Stimulated activated CD4-positive, alpha-beta T cell treated with anti-CD3 and anti-CD28 coated beads, Interleukin-2, amount 100 ng/mL, for 48 hours (primary cell): ENCODE measurements at regions not wholly inside any gene's neighbourhood (a gene's known extent, or its start where the extent isn't known, plus 50 kb on each side); places are given as distances from the start of the nearest gene placed in this dataset.

ENCODE experiments used
- DNase-seq, 2 donors: peaks; one replicate each; pipeline ENCODE4 v3.0.0-alpha.2; 2020

- no peak for DNase-seq
Observed at GRCh38 chr3:30069056-30069455, 537.3 kb upstream of the TGFBR2 start.

- no peak for DNase-seq
Observed at GRCh38 chr3:30073040-30073439, 533.4 kb upstream of the TGFBR2 start.

GRCh38 chr3:30073622-30074021, 532.8 kb upstream of the TGFBR2 start:
- no peak for DNase-seq

- no peak for DNase-seq
Observed at GRCh38 chr3:30075514-30075913, 530.9 kb upstream of the TGFBR2 start.

GRCh38 chr3:30076899-30077298, 529.5 kb upstream of the TGFBR2 start:
- no peak for DNase-seq

- DNase-seq, result no peak
Observed at GRCh38 chr3:30077746-30078145, 528.7 kb upstream of the TGFBR2 start.

- DNase-seq, result no peak
Observed at GRCh38 chr3:30078736-30079135, 527.7 kb upstream of the TGFBR2 start.

GRCh38 chr3:30081904-30082303, 524.5 kb upstream of the TGFBR2 start:
- no peak for DNase-seq

GRCh38 chr3:30082652-30083051, 523.7 kb upstream of the TGFBR2 start:
- DNase-seq, result no peak

- no peak for DNase-seq
Observed at GRCh38 chr3:30083315-30083714, 523.1 kb upstream of the TGFBR2 start.

GRCh38 chr3:30084316-30084715, 522.1 kb upstream of the TGFBR2 start:
- no peak for DNase-seq

GRCh38 chr3:30084971-30085403, 521.4 kb upstream of the TGFBR2 start:
- DNase-seq, result no peak

GRCh38 chr3:30085486-30085885, 520.9 kb upstream of the TGFBR2 start:
- no peak for DNase-seq

- DNase-seq, result no peak
Observed at GRCh38 chr3:30091686-30092085, 514.7 kb upstream of the TGFBR2 start.

GRCh38 chr3:30097022-30097650, 509.3 kb upstream of the TGFBR2 start:
- no peak for DNase-seq

- DNase-seq, result no peak
Observed at GRCh38 chr3:30098243-30098642, 508.2 kb upstream of the TGFBR2 start.

GRCh38 chr3:30098653-30099455, 507.5 kb upstream of the TGFBR2 start:
- no peak for DNase-seq

GRCh38 chr3:30102356-30102755, 504.0 kb upstream of the TGFBR2 start:
- DNase-seq, result no peak

- no peak for DNase-seq
Observed at GRCh38 chr3:30103186-30103585, 503.2 kb upstream of the TGFBR2 start.

GRCh38 chr3:30107531-30107930, 498.9 kb upstream of the TGFBR2 start:
- DNase-seq, result no peak

GRCh38 chr3:30112411-30112810, 494.0 kb upstream of the TGFBR2 start:
- no peak for DNase-seq

GRCh38 chr3:30112902-30113484, 493.4 kb upstream of the TGFBR2 start:
- no peak for DNase-seq

GRCh38 chr3:30113906-30114305, 492.5 kb upstream of the TGFBR2 start:
- DNase-seq, result no peak

GRCh38 chr3:30114918-30115317, 491.5 kb upstream of the TGFBR2 start:
- DNase-seq, result no peak
